ENCODE measurements at regions not wholly inside any gene's neighbourhood (a gene's known extent, or its start where the extent isn't known, plus 50 kb on each side); places are given as distances from the start of the nearest gene placed in this dataset.

GRCh38 chr13:33645591-33646554 lies 172.1 kb upstream of the RFC3 start:
- TF ChIP-seq CTCF (conservative IDR thresholded peaks at IDR 0.05), result no peak
- H3K27ac ChIP-seq, result no peak overlapping the region

DNA sequence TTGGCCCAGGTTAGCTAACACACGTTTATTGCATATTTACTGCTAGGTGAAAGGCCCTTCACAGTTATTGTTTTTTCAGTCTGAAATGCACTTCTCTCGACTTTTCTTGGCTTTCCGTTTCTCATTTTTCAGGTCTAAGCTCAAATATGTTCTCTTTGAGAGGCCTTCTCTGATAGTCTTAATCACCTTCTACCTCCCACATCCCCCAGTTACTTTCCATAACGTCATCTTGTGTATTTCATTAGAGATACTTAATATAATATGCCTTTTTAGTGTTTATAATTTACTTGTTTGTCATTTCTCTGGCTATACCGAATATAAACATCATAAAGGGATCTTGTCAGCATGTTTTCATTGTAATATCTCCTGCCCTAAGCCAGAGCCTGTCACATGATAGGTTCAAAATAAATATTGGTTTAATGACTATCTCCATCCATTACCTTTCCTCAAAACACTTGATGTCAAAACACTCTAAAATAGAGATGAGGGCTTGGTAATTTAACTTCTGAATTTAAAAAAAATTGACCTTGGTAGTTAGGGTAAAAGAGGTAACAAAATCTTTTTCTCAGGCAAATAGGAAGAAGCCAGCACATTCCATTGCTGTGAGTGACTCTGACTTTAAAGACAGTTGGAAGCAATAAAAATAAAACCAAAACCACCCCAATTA lies 168.6 kb upstream of the RFC3 start:
- H3K27ac ChIP-seq, result no peak overlapping the region
- no peak for TF ChIP-seq CTCF (conservative IDR thresholded peaks at IDR 0.05)

DNA sequence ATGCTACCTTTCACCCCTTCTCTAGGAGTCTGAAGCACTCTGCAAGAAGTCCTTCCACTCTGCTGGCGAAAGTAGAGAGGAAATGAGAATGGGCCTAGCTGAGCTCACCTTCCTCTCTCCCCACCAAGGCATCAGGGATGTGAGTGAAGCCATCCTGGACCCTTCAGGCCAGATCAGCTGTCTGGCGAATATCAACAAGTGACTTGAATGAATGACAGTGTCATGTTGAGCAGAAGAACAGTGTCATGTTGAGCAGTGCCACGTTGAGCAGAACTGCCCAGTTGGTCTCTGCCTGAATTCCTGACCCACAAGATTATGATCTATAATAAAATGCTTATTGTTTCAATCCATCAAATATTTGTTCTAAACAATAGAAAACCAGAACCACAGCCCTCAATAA lies 166.2 kb upstream of the RFC3 start:
- no peak overlapping the region for H3K27ac ChIP-seq
- no peak for TF ChIP-seq CTCF (conservative IDR thresholded peaks at IDR 0.05)

- no peak overlapping the region for H3K27ac ChIP-seq
- no peak for TF ChIP-seq CTCF (conservative IDR thresholded peaks at IDR 0.05)
Measured at GRCh38 chr13:33657274-33657673, 160.7 kb upstream of the RFC3 start.

GRCh38 chr13:33659466-33659865 lies 158.5 kb upstream of the RFC3 start:
- H3K27ac ChIP-seq, result no peak overlapping the region
- no peak for TF ChIP-seq CTCF (conservative IDR thresholded peaks at IDR 0.05)

GRCh38 chr13:33659894-33660293 lies 158.1 kb upstream of the RFC3 start:
- TF ChIP-seq CTCF (conservative IDR thresholded peaks at IDR 0.05), result no peak
- H3K27ac ChIP-seq, result no peak overlapping the region

GRCh38 chr13:33662392-33662791 lies 155.6 kb upstream of the RFC3 start:
- TF ChIP-seq CTCF (conservative IDR thresholded peaks at IDR 0.05), result no peak
- no peak overlapping the region for H3K27ac ChIP-seq

Data from VCaP (cell line).